ENCODE measurements at regions not wholly inside any gene's neighbourhood (a gene's known extent, or its start where the extent isn't known, plus 50 kb on each side); places are given as distances from the start of the nearest gene placed in this dataset.
"Not testable (repeated sequence)": the region's sequence is repeated elsewhere in the genome, so short reads cannot be mapped to it uniquely, and the experiment has no call there.

GRCh38 chr5:144042156-144042555, 128.3 kb downstream of the YIPF5 start:
- Histone ChIP-seq H3K9ac (ENCODE audit: low read length) (no peak overlapping the region), H3K4me3 (ENCODE audit: control extremely low read depth in 1 of 5, extremely low read depth in 1 of 5, insufficient read depth in 1 of 5, low read depth in 2 of 5, low read length in 4 of 5) (no peak overlapping the region), H3K27me3 (replicated peaks in 1 of 4; ENCODE audit: control extremely low read depth in 1 of 4, control insufficient read depth in 3 of 4, insufficient read depth in 4 of 4, low read length in 3 of 4) (no peaks in the 10 kb centered on the region), H3K79me2 (ENCODE audit: control insufficient read depth, insufficient read depth, low read length) (no peaks in the 10 kb centered on the region), H3K4me1 (ENCODE audit: control insufficient read depth in 2 of 2, insufficient read depth in 2 of 2, low read length in 2 of 2) (no peaks in the 10 kb centered on the region), H3K9me3 (ENCODE audit: control extremely low read depth in 1 of 3, control insufficient read depth in 2 of 3, insufficient read depth in 1 of 3, low read length in 2 of 3) (no peaks in the 10 kb centered on the region), H3K27ac (ENCODE audit: low read length in 2 of 2) (no peak overlapping the region), H3K4me2 (replicated peaks; ENCODE audit: low read depth, low read length, poor library complexity, severe bottlenecking) (no peak overlapping the region), H2AFZ (ENCODE audit: insufficient read depth, low read depth, low read length, poor library complexity, severe bottlenecking) (no peak overlapping the region), H3K36me3 (replicated peaks in 1 of 2; ENCODE audit: control extremely low read depth in 1 of 2, control insufficient read depth in 1 of 2, extremely low read depth in 1 of 2, insufficient read depth in 2 of 2, low read length in 1 of 2) (no peaks in the 10 kb centered on the region), H4K20me1 (ENCODE audit: control insufficient read depth, insufficient read depth, low read length, poor library complexity, severe bottlenecking) (no peaks in the 10 kb centered on the region)
- CTCF ChIA-PET, result no interaction called here
- POLR2A ChIA-PET, result no interaction called here
- Mint-ChIP-seq H3K27ac (no peak overlapping the region), H3K4me1 (no peaks in the 10 kb centered on the region), H3K9me3 (ENCODE audit: insufficient read depth) (no peaks in the 10 kb centered on the region), H3K27me3 (peaks cover 6% of the 10 kb centered on the region), H3K4me3 (no peak overlapping the region)
- WGBS (ENCODE audit: insufficient coverage), result 40% methylated on average over 1 of the region's 7 CpGs
- intact Hi-C loops (cut with micrococcal nuclease), result no loop called here
- TF ChIP-seq EZH2 (IDR thresholded peaks at IDR 0.05; ENCODE audit: borderline replicate concordance, insufficient read depth, low read depth, low read length, poor library complexity, severe bottlenecking) (no peak), CTCF (IDR thresholded peaks at IDR 0.05) (no peak)
- ATAC-seq (ENCODE audit: low read depth) (no peak), DNase-seq (no peak)

DNA sequence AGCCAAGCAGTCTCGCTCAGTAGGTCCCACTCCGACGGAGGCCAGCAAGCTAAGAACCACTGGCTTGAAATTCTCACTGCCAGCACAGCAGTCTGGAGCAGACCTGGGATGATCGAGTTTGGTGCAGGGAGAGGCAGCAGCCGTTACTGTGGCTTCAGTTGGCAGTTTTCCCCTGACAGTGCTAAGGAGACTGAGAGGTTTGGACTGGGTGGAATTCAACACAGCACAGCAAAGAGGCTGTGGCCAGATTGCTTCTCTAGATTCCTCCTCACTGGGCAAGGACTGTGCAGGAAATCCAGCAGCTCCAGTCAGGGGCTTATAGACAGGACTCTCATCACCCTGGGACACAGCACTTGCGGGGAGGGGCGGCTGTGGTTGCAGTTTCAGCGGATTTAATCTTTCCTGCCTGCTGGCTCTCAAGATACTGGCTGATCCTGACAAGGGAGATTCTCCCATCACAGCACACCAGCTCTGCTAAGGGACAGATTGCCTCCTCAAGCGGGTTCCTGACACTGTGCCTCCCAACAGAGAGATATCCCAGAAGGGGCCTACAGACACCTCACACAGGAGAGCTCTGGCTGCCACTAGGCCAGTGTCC, 122.1 kb downstream of the YIPF5 start:
- intact Hi-C loops (cut with micrococcal nuclease), result no loop called here
- Histone ChIP-seq H3K9me3 (ENCODE audit: control extremely low read depth in 1 of 3, control insufficient read depth in 2 of 3, insufficient read depth in 1 of 3, low read length in 2 of 3) (no peaks in the 10 kb centered on the region), H2AFZ (ENCODE audit: insufficient read depth, low read depth, low read length, poor library complexity, severe bottlenecking) (no peak overlapping the region), H3K27ac (ENCODE audit: low read length in 2 of 2) (no peak overlapping the region), H3K4me3 (ENCODE audit: control extremely low read depth in 1 of 5, extremely low read depth in 1 of 5, insufficient read depth in 1 of 5, low read depth in 2 of 5, low read length in 4 of 5) (no peak overlapping the region), H3K36me3 (replicated peaks in 1 of 2; ENCODE audit: control extremely low read depth in 1 of 2, control insufficient read depth in 1 of 2, extremely low read depth in 1 of 2, insufficient read depth in 2 of 2, low read length in 1 of 2) (no peaks in the 10 kb centered on the region), H4K20me1 (ENCODE audit: control insufficient read depth, insufficient read depth, low read length, poor library complexity, severe bottlenecking) (no peaks in the 10 kb centered on the region), H3K27me3 (replicated peaks in 1 of 4; ENCODE audit: control extremely low read depth in 1 of 4, control insufficient read depth in 3 of 4, insufficient read depth in 4 of 4, low read length in 3 of 4) (no peaks in the 10 kb centered on the region), H3K4me2 (replicated peaks; ENCODE audit: low read depth, low read length, poor library complexity, severe bottlenecking) (no peak overlapping the region), H3K79me2 (ENCODE audit: control insufficient read depth, insufficient read depth, low read length) (no peaks in the 10 kb centered on the region), H3K4me1 (ENCODE audit: control insufficient read depth in 2 of 2, insufficient read depth in 2 of 2, low read length in 2 of 2) (no peaks in the 10 kb centered on the region), H3K9ac (ENCODE audit: low read length) (no peak overlapping the region)
- no peak for DNase-seq
- ChIA-PET POLR2A (no interaction called here), CTCF (no interaction called here)
- no peak for ATAC-seq (ENCODE audit: low read depth)
- WGBS (ENCODE audit: insufficient coverage), result 87% methylated on average over 8 of the region's 9 CpGs
- no peaks in the 10 kb centered on the region for H3K4me1 Mint-ChIP-seq
- no peak overlapping the region for H3K4me3 Mint-ChIP-seq
- no peak for TF ChIP-seq EZH2 (IDR thresholded peaks at IDR 0.05; ENCODE audit: borderline replicate concordance, insufficient read depth, low read depth, low read length, poor library complexity, severe bottlenecking)
- H3K27ac Mint-ChIP-seq, result no peak overlapping the region
- H3K9me3 Mint-ChIP-seq (ENCODE audit: insufficient read depth), result no peaks in the 10 kb centered on the region
- peaks cover 12% of the 10 kb centered on the region for H3K27me3 Mint-ChIP-seq

GRCh38 chr5:144055391-144055790, 115.1 kb downstream of the YIPF5 start:
- CTCF ChIA-PET; intact Hi-C loops (cut with micrococcal nuclease); H3K9me3 Mint-ChIP-seq (ENCODE audit: insufficient read depth): not testable (repeated sequence)

More at GRCh38 chr5:144055391-144055790, 115.1 kb downstream of the YIPF5 start:
- ATAC-seq (ENCODE audit: low read depth); H3K27me3 ChIP-seq (replicated peaks in 1 of 4; ENCODE audit: control extremely low read depth in 1 of 4, control insufficient read depth in 3 of 4, insufficient read depth in 4 of 4, low read length in 3 of 4); H3K9ac ChIP-seq (ENCODE audit: low read length); H3K27ac ChIP-seq (ENCODE audit: low read length in 2 of 2); H3K4me3 Mint-ChIP-seq; H3K4me3 ChIP-seq (ENCODE audit: control extremely low read depth in 1 of 5, extremely low read depth in 1 of 5, insufficient read depth in 1 of 5, low read depth in 2 of 5, low read length in 4 of 5); H2AFZ ChIP-seq (ENCODE audit: insufficient read depth, low read depth, low read length, poor library complexity, severe bottlenecking); DNase-seq; H3K27ac Mint-ChIP-seq; H3K36me3 ChIP-seq (replicated peaks in 1 of 2; ENCODE audit: control extremely low read depth in 1 of 2, control insufficient read depth in 1 of 2, extremely low read depth in 1 of 2, insufficient read depth in 2 of 2, low read length in 1 of 2); H3K4me2 ChIP-seq (replicated peaks; ENCODE audit: low read depth, low read length, poor library complexity, severe bottlenecking); H4K20me1 ChIP-seq (ENCODE audit: control insufficient read depth, insufficient read depth, low read length, poor library complexity, severe bottlenecking); H3K79me2 ChIP-seq (ENCODE audit: control insufficient read depth, insufficient read depth, low read length); POLR2A ChIA-PET; H3K4me1 ChIP-seq (ENCODE audit: control insufficient read depth in 2 of 2, insufficient read depth in 2 of 2, low read length in 2 of 2); H3K4me1 Mint-ChIP-seq: not testable (repeated sequence)
- peaks cover 21% of the 10 kb centered on the region for H3K27me3 Mint-ChIP-seq
- H3K9me3 ChIP-seq (ENCODE audit: control extremely low read depth in 1 of 3, control insufficient read depth in 2 of 3, insufficient read depth in 1 of 3, low read length in 2 of 3), result peaks cover 0 to 10% (median 0%) of the 10 kb centered on the region in 3 donors
- 95% methylated on average over 6 of the region's 6 CpGs for WGBS (ENCODE audit: insufficient coverage)
